Neural cell (in vitro differentiated cells): ENCODE measurements at regions not wholly inside any gene's neighbourhood (a gene's known extent, or its start where the extent isn't known, plus 50 kb on each side); places are given as distances from the start of the nearest gene placed in this dataset.

Experiments used
- H2AFZ ChIP-seq: fragments of 200-600, 300-800 bp; sonication (generic), shearing (Covaris generic); 2 replicates; pipeline ENCODE4 v1.6.0; 2014; ENCODE audit warnings: low read depth, mild to moderate bottlenecking, antibody characterized with exemption, low read length, moderate library complexity
- H3F3A ChIP-seq: fragments of 200-600 bp; shearing (Covaris generic); 2 replicates; pipeline ENCODE4 v1.6.1; 2016; ENCODE audit warnings: mild to moderate bottlenecking, moderate library complexity, mixed read lengths, antibody characterized with exemption, low read length; ENCODE audit not compliant: insufficient read depth, poor library complexity, severe bottlenecking
- H3K27ac ChIP-seq: fragments of 200-600, 300-800 bp; sonication (generic), shearing (Covaris generic); 2 replicates; pipeline ENCODE4 v1.5.1; 2014; ENCODE audit warnings: mild to moderate bottlenecking, low read length, moderate library complexity
- H3K27me3 ChIP-seq: fragments of 300-800, 200-600 bp; sonication (generic), shearing (Covaris generic); 2 replicates; pipeline ENCODE4 v1.6.0; 2014; ENCODE audit warnings: mild to moderate bottlenecking, low read depth, low read length, moderate library complexity; ENCODE audit not compliant: insufficient read depth
- H3K36me3 ChIP-seq: fragments of 300-800, 200-600 bp; sonication (generic), shearing (Covaris generic); 2 replicates; pipeline ENCODE4 v1.5.1; 2014; ENCODE audit warnings: mild to moderate bottlenecking, antibody characterized with exemption, low read length, moderate library complexity; ENCODE audit not compliant: insufficient read depth
- H3K4me2 ChIP-seq: fragments of 300-800, 200-600 bp; sonication (generic), shearing (Covaris generic); 2 replicates; pipeline ENCODE4 v1.6.0; 2014; ENCODE audit warnings: mild to moderate bottlenecking, low read length
- H3K4me3 ChIP-seq: fragments of 300-800, 200-600 bp; sonication (generic), shearing (Covaris generic); 2 replicates; pipeline ENCODE4 v1.5.1; 2014; ENCODE audit warnings: mild to moderate bottlenecking, low read length, moderate library complexity
- H3K79me2 ChIP-seq: fragments of 200-600 bp; shearing (Covaris generic); replicated peaks from 2 replicates; pipeline ENCODE4 v1.6.0; 2014; ENCODE audit warnings: mild to moderate bottlenecking, low read length, moderate library complexity; ENCODE audit not compliant: insufficient read depth
- H3K9ac ChIP-seq: fragments of 300-800, 200-600 bp; sonication (generic), shearing (Covaris generic); 2 replicates; pipeline ENCODE4 v1.6.1; 2016; ENCODE audit warnings: mild to moderate bottlenecking, low read length, mixed read lengths
- H3K9me2 ChIP-seq: fragments of 200-600 bp; shearing (Covaris generic); 2 replicates; pipeline ENCODE4 v1.6.1; 2016; ENCODE audit warnings: mild to moderate bottlenecking, low read length, mixed read lengths; ENCODE audit not compliant: insufficient read depth
- H3K9me3 ChIP-seq: fragments of 200-600, 300-800 bp; sonication (generic), shearing (Covaris generic); 2 replicates; pipeline ENCODE4 v1.6.1; 2016; ENCODE audit warnings: mild to moderate bottlenecking, mixed run types, low read length, moderate library complexity, mixed read lengths
- H4K20me1 ChIP-seq: fragments of 200-600 bp; shearing (Covaris generic); 2 replicates; pipeline ENCODE4 v1.6.1; 2016; ENCODE audit warnings: mild to moderate bottlenecking, mixed run types; ENCODE audit not compliant: insufficient read depth
- EP300 ChIP-seq: fragments of 450-650 bp; conservative IDR thresholded peaks from 2 replicates; pipeline ENCODE4 v1.6.1; 2014; ENCODE audit warnings: antibody characterized with exemption, mild to moderate bottlenecking, moderate library complexity; ENCODE audit not compliant: poor library complexity, severe bottlenecking
- EZH2 ChIP-seq: fragments of 200-600, 300-800 bp; shearing (Covaris generic), sonication (generic); IDR thresholded peaks from 2 replicates; pipeline ENCODE4 v1.6.1; 2014; ENCODE audit warnings: antibody characterized with exemption, low read length, borderline replicate concordance, mild to moderate bottlenecking; ENCODE audit not compliant: insufficient read depth, poor library complexity, severe bottlenecking
- MXI1 ChIP-seq: fragments of 450-650 bp; conservative IDR thresholded peaks from 2 replicates; pipeline ENCODE4 v1.6.1; 2014; ENCODE audit warnings: antibody characterized with exemption, mild to moderate bottlenecking; ENCODE audit not compliant: poor library complexity, severe bottlenecking
- POLR2AphosphoS5 ChIP-seq: IDR thresholded peaks from 2 replicates; pipeline ENCODE4 v1.6.1; 2012
- RAD21 ChIP-seq: fragments of 450-650 bp; conservative IDR thresholded peaks from 2 replicates; pipeline ENCODE4 v1.6.1; 2014; ENCODE audit warnings: antibody characterized with exemption, mild to moderate bottlenecking, moderate library complexity
- REST ChIP-seq: IDR thresholded peaks from 2 replicates; pipeline ENCODE4 v1.6.1; 2012; ENCODE audit warnings: borderline replicate concordance
- SMC3 ChIP-seq: fragments of 450-650 bp; conservative IDR thresholded peaks from 2 replicates; pipeline ENCODE4 v1.6.1; 2014; ENCODE audit warnings: antibody characterized with exemption, mild to moderate bottlenecking, moderate library complexity; ENCODE audit not compliant: poor library complexity
- TAF1 ChIP-seq: IDR thresholded peaks from 2 replicates; pipeline ENCODE4 v1.6.1; 2012; ENCODE audit warnings: low read depth
- TF ChIP-seq, protein P1 (sequence below): fragments of 450-650 bp; IDR thresholded peaks from 2 replicates; pipeline ENCODE4 v1.5.1; 2014; ENCODE audit warnings: antibody characterized with exemption, mild to moderate bottlenecking, moderate library complexity; ENCODE audit not compliant: poor library complexity, severe bottlenecking

GRCh38 chr7:104264285-104264684 lies 56.5 kb upstream of the ORC5 start:
- no peak for TF ChIP-seq TAF1
- no peak for TF ChIP-seq MXI1
- TF ChIP-seq EP300: no peak
- no peak for TF ChIP-seq POLR2AphosphoS5
- TF ChIP-seq, protein P1, sequence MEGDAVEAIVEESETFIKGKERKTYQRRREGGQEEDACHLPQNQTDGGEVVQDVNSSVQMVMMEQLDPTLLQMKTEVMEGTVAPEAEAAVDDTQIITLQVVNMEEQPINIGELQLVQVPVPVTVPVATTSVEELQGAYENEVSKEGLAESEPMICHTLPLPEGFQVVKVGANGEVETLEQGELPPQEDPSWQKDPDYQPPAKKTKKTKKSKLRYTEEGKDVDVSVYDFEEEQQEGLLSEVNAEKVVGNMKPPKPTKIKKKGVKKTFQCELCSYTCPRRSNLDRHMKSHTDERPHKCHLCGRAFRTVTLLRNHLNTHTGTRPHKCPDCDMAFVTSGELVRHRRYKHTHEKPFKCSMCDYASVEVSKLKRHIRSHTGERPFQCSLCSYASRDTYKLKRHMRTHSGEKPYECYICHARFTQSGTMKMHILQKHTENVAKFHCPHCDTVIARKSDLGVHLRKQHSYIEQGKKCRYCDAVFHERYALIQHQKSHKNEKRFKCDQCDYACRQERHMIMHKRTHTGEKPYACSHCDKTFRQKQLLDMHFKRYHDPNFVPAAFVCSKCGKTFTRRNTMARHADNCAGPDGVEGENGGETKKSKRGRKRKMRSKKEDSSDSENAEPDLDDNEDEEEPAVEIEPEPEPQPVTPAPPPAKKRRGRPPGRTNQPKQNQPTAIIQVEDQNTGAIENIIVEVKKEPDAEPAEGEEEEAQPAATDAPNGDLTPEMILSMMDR: no peak
- no peak for TF ChIP-seq REST
- TF ChIP-seq SMC3: no peak
- TF ChIP-seq EZH2: no peak
- TF ChIP-seq RAD21: no peak
- Histone ChIP-seq H4K20me1 (no peaks in the 10 kb centered on the region), H3K9me3 (no peaks in the 10 kb centered on the region)

GRCh38 chr7:104267701-104268368 lies 60.0 kb upstream of the ORC5 start:
- peak; percentile 51 for TF ChIP-seq RAD21
- TF ChIP-seq, protein P1: peak; percentile 68
- peak; percentile 62 for TF ChIP-seq SMC3
- TF ChIP-seq EP300: no peak
- Histone ChIP-seq H3K4me3 (no peak overlapping the region), H4K20me1 (no peaks in the 10 kb centered on the region), H2AFZ (no peak overlapping the region), H3F3A (no peaks in the 10 kb centered on the region), H3K27me3 (no peaks in the 10 kb centered on the region), H3K4me2 (no peak overlapping the region), H3K36me3 (no peaks in the 10 kb centered on the region), H3K9ac (no peak overlapping the region), H3K27ac (no peak overlapping the region), H3K9me2 (no peaks in the 10 kb centered on the region), H3K9me3 (no peaks in the 10 kb centered on the region), H3K79me2 (no peaks in the 10 kb centered on the region)

More at GRCh38 chr7:104264285-104264684, 56.5 kb upstream of the ORC5 start:
- Histone ChIP-seq H3F3A (no peaks in the 10 kb centered on the region), H3K79me2 (no peaks in the 10 kb centered on the region), H3K9me2 (no peaks in the 10 kb centered on the region), H3K4me2 (no peak overlapping the region), H3K36me3 (no peaks in the 10 kb centered on the region), H3K4me3 (no peak overlapping the region), H3K9ac (no peak overlapping the region), H3K27ac (no peak overlapping the region), H2AFZ (no peak overlapping the region), H3K27me3 (no peaks in the 10 kb centered on the region)
